GM12865 (cell line): ENCODE measurements at regions not wholly inside any gene's neighbourhood (a gene's known extent, or its start where the extent isn't known, plus 50 kb on each side); places are given as distances from the start of the nearest gene placed in this dataset.

ENCODE experiments used
- DNase-seq: peaks from one replicate; pipeline ENCODE4 v3.0.0; 2010; ENCODE audit warnings: low read depth
- H3K4me3 ChIP-seq: 2 replicates; pipeline ENCODE4 v1.5.1; 2011; ENCODE audit warnings: mild to moderate bottlenecking, low read depth, low read length, control low read depth
- CTCF ChIP-seq: IDR thresholded peaks from 2 replicates; pipeline ENCODE4 v1.5.1; 2011; ENCODE audit warnings: low read length, control low read depth, low read depth, inconsistent platforms; ENCODE audit not compliant: insufficient read depth; ENCODE audit errors: missing control alignments

GRCh38 chr1:116854403-116854690, 55.4 kb upstream of the PTGFRN start:
- no peak overlapping the region for H3K4me3 ChIP-seq
- no peak for DNase-seq
- no peak for TF ChIP-seq CTCF

GRCh38 chr1:116854716-116855115, 55.0 kb upstream of the PTGFRN start:
- no peak for DNase-seq

GRCh38 chr1:116855191-116855619, 54.5 kb upstream of the PTGFRN start:
- no peak for DNase-seq
- TF ChIP-seq CTCF: no peak
- no peak overlapping the region for H3K4me3 ChIP-seq

More at GRCh38 chr1:116854716-116855115, 55.0 kb upstream of the PTGFRN start:
- no peak for TF ChIP-seq CTCF
- H3K4me3 ChIP-seq: no peak overlapping the region

- H3K4me3 ChIP-seq: no peak overlapping the region
- no peak for TF ChIP-seq CTCF
- DNase-seq: no peak
Observed at GRCh38 chr1:116855773-116856201, 53.9 kb upstream of the PTGFRN start.

GRCh38 chr1:116856312-116856711, 53.4 kb upstream of the PTGFRN start:
- DNase-seq: no peak
- no peak overlapping the region for H3K4me3 ChIP-seq
- TF ChIP-seq CTCF: no peak

GRCh38 chr1:116857092-116857491, 52.6 kb upstream of the PTGFRN start:
- DNase-seq: no peak
- H3K4me3 ChIP-seq: no peak overlapping the region
- TF ChIP-seq CTCF: no peak
